Choroid plexus epithelial cell (primary cell): ENCODE measurements at regions not wholly inside any gene's neighbourhood (a gene's known extent, or its start where the extent isn't known, plus 50 kb on each side); places are given as distances from the start of the nearest gene placed in this dataset.

ENCODE experiments used
- DNase-seq: peaks from one replicate; pipeline ENCODE4 v3.0.0-alpha.2; 2010; ENCODE audit warnings: low read depth
- H3K4me3 ChIP-seq: 2 replicates; pipeline ENCODE4 v1.5.1; 2011; ENCODE audit warnings: low read depth, mild to moderate bottlenecking, control low read depth, low read length, moderate library complexity
- TF ChIP-seq, protein P1 (sequence below): conservative IDR thresholded peaks from 2 replicates; pipeline ENCODE4 v1.5.1; 2011; ENCODE audit warnings: low read depth, mild to moderate bottlenecking, control low read depth, inconsistent platforms, low read length, moderate library complexity

DNA sequence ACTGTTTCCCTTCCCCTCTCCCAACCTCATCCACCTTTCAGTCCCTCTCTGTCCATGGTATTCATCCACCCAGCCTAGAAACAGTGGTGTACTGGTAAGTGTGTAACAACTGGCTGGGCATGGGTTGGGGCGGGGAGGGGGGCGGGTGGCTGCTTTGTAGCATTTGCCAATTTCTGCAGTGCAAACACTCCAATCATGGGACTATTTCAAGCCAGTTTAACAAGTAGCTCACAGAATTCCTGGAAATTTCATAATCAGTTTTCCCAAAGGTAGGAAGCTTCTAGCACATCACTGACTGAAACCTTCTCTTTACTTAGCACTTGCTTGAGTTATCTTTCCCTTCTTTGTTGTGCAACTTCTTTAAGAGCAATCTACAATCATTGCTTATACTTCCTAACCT, 100.8 kb upstream of the WASF3 start:
- TF ChIP-seq, protein P1, sequence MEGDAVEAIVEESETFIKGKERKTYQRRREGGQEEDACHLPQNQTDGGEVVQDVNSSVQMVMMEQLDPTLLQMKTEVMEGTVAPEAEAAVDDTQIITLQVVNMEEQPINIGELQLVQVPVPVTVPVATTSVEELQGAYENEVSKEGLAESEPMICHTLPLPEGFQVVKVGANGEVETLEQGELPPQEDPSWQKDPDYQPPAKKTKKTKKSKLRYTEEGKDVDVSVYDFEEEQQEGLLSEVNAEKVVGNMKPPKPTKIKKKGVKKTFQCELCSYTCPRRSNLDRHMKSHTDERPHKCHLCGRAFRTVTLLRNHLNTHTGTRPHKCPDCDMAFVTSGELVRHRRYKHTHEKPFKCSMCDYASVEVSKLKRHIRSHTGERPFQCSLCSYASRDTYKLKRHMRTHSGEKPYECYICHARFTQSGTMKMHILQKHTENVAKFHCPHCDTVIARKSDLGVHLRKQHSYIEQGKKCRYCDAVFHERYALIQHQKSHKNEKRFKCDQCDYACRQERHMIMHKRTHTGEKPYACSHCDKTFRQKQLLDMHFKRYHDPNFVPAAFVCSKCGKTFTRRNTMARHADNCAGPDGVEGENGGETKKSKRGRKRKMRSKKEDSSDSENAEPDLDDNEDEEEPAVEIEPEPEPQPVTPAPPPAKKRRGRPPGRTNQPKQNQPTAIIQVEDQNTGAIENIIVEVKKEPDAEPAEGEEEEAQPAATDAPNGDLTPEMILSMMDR: no peak
- no peak for DNase-seq
- no peak overlapping the region for H3K4me3 ChIP-seq

DNA sequence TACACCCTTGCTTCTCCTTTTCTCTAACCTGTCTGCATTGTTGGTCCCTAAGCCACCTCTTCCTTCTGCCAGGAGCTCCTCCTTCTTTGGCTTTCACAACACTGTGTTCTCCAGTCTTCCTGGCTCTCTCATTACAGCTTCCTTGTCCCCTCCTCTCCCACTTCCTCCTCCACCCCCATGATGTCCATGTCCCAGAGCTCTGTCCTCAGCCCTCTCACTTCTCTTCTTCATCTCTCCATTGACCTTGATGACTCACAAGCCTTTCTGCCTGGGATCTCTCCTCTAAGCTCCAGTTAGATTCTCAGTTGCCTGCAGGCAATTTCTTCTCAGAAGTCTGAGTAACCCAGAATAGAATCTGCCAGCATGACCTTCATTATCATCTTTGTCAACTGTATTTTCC, 100.3 kb upstream of the WASF3 start:
- no peak for DNase-seq
- H3K4me3 ChIP-seq: no peak overlapping the region
- TF ChIP-seq, protein P1: no peak

DNA sequence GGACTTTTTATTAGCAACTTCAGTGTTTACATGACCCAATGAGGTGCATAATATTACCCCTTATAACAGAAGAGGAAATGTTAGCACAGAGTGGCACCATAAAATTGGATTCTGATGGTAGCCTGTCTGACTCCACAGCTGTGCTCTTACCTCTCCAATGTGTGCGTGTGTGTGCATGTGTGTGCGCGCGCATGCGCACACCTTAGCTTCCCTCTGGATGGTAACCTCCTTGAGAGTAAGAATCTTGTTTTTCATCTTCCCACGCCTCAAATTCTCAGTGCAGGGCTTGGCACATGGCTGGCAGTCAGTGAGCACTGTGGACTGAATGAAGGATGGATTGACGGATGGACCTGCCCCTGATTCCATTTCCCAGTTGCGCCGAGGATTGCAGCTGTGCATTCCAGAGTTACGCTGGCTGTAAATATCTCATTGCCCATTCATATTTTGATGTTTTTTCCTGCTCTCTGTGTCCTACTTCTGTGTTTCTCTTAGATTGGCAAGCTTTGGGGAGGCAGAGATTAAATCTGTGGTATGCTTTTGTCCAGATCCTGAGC, 99.2 kb upstream of the WASF3 start:
- TF ChIP-seq, protein P1: no peak
- H3K4me3 ChIP-seq: no peak overlapping the region
- DNase-seq: no peak

DNA sequence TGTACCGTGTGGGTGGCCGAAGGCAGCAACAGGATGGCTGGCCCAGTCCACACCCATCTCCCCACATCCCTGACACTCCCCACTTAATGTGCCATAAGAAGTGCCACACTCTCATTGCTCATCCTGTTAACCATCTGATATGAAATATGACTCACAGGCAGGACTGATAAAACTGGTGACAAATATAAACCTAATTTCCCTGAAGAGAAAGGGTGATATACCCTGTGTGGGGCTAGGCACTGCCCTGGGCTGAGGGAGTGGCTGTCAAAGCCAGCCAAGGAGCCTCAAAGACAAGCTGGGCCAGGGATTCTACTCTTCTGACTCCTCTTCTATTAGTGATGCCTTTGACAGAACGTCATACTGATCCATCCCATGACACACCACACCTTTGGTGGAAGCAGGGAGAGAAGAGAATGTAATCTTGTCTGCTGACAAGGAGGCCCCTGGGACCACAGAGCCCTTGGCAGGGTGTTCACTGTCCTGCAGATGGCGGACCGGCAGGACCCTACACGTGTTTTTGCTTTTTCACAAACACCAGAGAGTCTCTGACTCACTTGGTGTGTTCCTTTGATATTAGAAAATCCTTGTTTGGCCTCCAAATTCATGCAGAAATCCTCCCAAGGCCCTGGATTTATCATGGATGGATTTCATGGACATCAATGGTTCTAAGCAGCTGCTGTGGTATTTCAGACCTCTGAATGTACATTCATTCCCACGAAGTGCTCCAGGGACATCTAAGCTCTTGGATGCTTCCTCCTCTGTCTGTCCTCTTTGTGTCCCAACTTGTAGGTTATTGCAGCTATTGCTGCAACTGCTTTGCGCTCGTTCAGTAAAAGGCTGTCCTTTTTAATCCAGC, 98.0 kb upstream of the WASF3 start:
- TF ChIP-seq, protein P1: no peak
- H3K4me3 ChIP-seq: no peak overlapping the region
- DNase-seq: no peak

DNA sequence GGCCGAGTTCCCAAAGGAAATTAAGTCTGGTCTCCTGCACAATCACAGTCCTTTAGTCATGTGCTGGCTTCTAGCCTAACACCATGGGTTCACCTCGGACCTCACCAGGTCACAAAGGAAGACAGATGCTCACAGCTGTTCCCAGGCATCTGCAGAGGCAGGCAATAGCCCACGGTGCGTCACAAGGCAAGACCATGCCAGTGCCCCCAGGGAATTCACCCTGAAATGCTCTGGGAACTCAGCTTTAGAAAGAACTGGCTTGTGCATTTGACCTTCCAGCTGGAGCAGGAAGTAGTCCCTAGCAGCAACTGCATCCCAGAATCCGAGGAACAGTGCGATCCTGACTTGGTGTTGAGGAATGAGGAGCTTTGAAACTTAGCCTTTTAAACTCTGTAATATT, 96.8 kb upstream of the WASF3 start:
- peak; percentile 30 for DNase-seq
- TF ChIP-seq, protein P1: no peak
- H3K4me3 ChIP-seq: no peak overlapping the region

DNA sequence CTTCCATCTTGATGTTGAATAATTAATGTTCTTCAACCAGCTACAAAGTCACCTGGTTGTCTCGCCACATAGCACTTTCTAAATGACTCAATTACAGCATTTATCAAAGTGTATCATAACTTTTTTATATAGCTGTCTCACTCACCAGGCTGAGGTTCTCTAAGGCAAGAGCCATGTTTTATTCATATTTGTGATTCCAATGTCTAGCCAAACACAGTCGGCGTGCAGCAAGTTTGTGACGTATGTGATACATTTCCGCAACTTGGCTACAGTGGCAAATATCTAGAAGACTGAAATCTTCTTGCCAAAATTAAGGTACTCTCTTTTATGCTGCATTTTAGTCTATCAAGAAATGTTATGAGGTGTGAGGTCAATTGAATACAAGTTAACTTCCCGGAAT, 94.2 kb upstream of the WASF3 start:
- H3K4me3 ChIP-seq: no peak overlapping the region
- TF ChIP-seq, protein P1: no peak
- no peak for DNase-seq

DNA sequence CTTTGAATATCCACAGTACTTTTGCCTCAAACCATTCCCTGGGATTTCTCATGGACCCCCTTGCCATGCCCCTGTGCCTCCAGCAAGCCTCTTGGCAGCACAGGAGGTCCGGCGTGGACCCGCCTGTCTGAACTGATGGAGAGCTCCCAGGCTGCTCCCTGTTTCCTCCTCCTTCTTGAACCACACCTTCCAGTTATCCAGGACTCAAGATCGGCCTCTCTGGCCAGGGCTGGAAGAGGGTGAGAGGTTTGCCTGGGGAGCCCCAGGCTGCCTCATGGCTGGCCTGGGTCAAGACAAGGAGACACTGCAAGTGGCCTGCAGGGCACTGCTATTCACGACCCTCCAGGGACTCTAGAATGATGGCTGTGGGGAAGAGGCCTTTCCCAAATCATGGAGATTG, 93.6 kb upstream of the WASF3 start:
- H3K4me3 ChIP-seq: no peak overlapping the region
- TF ChIP-seq, protein P1: no peak
- no peak for DNase-seq
